ENCODE measurements at regions not wholly inside any gene's neighbourhood (a gene's known extent, or its start where the extent isn't known, plus 50 kb on each side); places are given as distances from the start of the nearest gene placed in this dataset.

DNA sequence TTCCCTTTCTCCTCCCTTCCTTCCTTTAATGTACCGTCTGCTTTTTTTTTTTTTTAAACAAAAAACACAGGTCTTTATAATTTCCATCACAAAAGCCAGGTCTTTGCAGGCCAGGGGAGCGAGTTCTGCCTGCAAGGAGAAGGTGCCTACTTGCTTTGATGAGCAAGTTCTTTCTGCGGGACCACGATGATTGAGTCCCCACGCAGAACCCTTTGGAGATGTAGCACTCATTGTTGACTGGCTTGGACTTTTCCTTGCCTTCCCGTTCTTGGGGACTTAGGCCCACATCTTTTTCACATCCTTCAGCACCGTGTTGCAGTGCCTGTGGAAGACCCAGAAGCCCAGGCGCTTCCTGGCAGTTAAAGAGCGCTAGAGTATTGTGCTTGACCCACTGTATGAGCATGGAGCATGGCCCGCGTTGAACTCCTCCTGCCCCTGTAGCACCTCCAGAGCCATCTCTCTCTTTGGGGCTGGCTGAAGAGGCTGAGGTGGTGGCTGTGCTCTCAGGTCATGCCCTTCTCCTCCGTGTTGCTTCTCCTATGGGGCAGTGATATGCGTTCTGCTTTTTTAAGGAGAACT, 177.6 kb downstream of the EXOC5 start:
- TF ChIP-seq CTCF (IDR thresholded peaks at IDR 0.05) (no peak), POLR2A (IDR thresholded peaks at IDR 0.05) (no peak)

Data from right lobe of liver (tissue), 4 donors.